ENCODE measurements at regions not wholly inside any gene's neighbourhood (a gene's known extent, or its start where the extent isn't known, plus 50 kb on each side); places are given as distances from the start of the nearest gene placed in this dataset.

DNA sequence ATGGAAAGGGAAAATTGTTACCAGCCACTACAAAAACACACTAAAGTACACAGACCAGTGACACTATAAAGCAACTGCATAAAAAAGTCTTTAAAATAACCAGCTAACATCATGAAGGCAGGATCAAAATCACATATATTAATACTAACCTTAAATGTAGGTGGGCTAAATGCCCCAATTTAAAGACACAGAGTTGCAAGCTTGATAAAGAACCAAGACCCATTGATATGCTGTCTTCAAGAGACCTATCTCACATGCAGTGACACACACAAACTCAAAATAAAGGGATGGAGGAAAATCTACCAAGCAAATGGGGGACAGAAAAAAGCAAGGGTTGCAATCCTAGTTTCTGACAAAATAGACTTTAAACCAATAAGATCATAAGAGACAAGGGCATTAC, 246.3 kb downstream of the SEC16B start:
- Histone ChIP-seq H3K9me3 (ENCODE audit: control insufficient read depth, insufficient read depth, low read depth, low read length) (peaks cover 10% of the 10 kb centered on the region; the same call in 1 of the 2 replicates), H3K27ac (ENCODE audit: low read depth, low read length) (no peak overlapping the region)

GRCh38 chr1:177710696-177711620, 258.9 kb downstream of the SEC16B start:
- Histone ChIP-seq H3K4me3 (ENCODE audit: low read depth, low read length) (no peak overlapping the region), H3K9ac (ENCODE audit: low read length) (no peak overlapping the region), H3K27ac (ENCODE audit: low read depth, low read length) (no peak overlapping the region), H3K9me3 (ENCODE audit: control insufficient read depth, insufficient read depth, low read depth, low read length) (no peaks in the 10 kb centered on the region), H3K36me3 (ENCODE audit: control insufficient read depth, insufficient read depth, low read length) (no peaks in the 10 kb centered on the region), H3K4me1 (ENCODE audit: control insufficient read depth, insufficient read depth, low read length) (peaks cover 5% of the 10 kb centered on the region; the same call in 1 of the 2 replicates), H3K27me3 (ENCODE audit: control insufficient read depth, insufficient read depth, low read length) (no peaks in the 10 kb centered on the region)

More for the DNA sequence above, 246.3 kb downstream of the SEC16B start:
- Histone ChIP-seq H3K4me3 (ENCODE audit: low read depth, low read length) (no peak overlapping the region), H3K36me3 (ENCODE audit: control insufficient read depth, insufficient read depth, low read length) (no peaks in the 10 kb centered on the region), H3K27me3 (ENCODE audit: control insufficient read depth, insufficient read depth, low read length) (no peaks in the 10 kb centered on the region), H3K9ac (ENCODE audit: low read length) (no peak overlapping the region), H3K4me1 (ENCODE audit: control insufficient read depth, insufficient read depth, low read length) (no peaks in the 10 kb centered on the region)

GRCh38 chr1:177708406-177708805, 261.5 kb downstream of the SEC16B start:
- H3K9me3 ChIP-seq (ENCODE audit: control insufficient read depth, insufficient read depth, low read depth, low read length), result no peaks in the 10 kb centered on the region
- no peak overlapping the region for H3K27ac ChIP-seq (ENCODE audit: low read depth, low read length)
- no peaks in the 10 kb centered on the region for H3K27me3 ChIP-seq (ENCODE audit: control insufficient read depth, insufficient read depth, low read length)
- no peaks in the 10 kb centered on the region for H3K36me3 ChIP-seq (ENCODE audit: control insufficient read depth, insufficient read depth, low read length)
- no peak overlapping the region for H3K4me3 ChIP-seq (ENCODE audit: low read depth, low read length)
- H3K4me1 ChIP-seq (ENCODE audit: control insufficient read depth, insufficient read depth, low read length), result peaks cover 12% of the 10 kb centered on the region
- H3K9ac ChIP-seq (ENCODE audit: low read length), result no peak overlapping the region

DNA sequence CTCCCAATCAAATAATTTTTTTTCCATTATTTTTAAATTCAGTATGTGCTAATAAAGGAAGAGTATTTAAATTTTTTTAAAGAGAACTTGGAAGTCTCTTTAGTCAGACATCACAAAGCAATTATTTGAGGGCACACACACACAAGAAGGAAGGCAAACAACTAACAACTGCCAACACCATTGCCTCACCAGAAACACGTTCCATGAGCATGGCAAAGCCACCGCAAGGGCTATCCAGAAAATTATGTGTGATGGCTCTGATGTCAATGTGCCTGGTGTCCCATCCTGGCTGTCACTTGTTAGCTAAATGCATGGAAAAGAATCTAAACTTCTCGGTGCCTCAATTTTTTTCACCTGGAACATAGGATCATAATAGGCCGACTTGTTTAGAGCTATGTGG, 262.9 kb downstream of the SEC16B start:
- Histone ChIP-seq H3K4me3 (ENCODE audit: low read depth, low read length) (no peak overlapping the region), H3K9me3 (ENCODE audit: control insufficient read depth, insufficient read depth, low read depth, low read length) (no peaks in the 10 kb centered on the region)

DNA sequence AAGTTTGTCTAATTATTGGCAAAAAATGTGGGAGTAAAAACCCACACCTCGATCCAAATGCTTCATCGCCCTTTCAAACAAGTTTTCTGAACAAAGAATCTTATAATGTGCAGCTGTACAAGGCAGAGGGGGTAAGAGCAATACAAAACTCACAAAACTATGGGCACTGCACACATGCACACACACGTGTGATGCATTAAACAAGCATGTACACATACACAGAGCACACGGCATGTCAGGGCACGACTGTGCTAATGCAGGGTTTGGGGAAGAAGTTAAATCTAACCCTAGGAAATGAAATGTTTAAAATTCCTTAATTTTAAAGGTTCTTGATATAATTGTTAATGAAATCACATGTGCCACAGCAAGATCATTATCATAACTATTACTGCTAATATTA, 264.0 kb downstream of the SEC16B start:
- H3K27ac ChIP-seq (ENCODE audit: low read depth, low read length), result peak overlapping the region; percentile 27

More for the DNA sequence above, 262.9 kb downstream of the SEC16B start:
- Histone ChIP-seq H3K9ac (ENCODE audit: low read length) (no peak overlapping the region), H3K27ac (ENCODE audit: low read depth, low read length) (no peak overlapping the region), H3K27me3 (ENCODE audit: control insufficient read depth, insufficient read depth, low read length) (no peaks in the 10 kb centered on the region), H3K4me1 (ENCODE audit: control insufficient read depth, insufficient read depth, low read length) (peaks cover 12% of the 10 kb centered on the region), H3K36me3 (ENCODE audit: control insufficient read depth, insufficient read depth, low read length) (no peaks in the 10 kb centered on the region)

DNA sequence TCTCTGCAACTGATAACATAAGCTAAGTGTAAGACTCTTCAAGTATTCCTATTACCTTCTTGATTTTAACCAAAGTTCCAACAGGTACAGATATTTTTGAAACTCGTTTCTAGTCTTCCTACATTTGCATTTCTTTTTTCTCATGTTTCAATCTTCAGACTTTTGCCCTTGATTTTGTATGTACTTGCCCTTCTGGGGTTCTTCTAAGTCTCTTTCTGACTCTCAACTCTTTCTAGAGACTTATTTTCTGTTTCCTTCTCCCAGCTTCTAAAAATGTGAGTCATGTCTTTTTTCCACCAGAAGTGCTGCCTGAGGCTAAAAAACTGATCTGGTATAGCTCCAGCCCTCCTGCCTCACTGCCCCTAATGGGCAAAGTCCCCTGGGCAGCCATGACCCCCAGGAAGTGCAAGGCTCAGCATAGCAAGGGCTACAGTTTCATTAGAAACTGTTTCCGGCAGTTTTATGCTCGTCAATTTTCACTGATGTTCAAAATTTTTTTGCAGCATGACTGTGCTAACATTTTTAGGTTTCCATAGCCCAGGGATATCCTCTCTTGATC, 265.9 kb downstream of the SEC16B start:
- H3K9me3 ChIP-seq (ENCODE audit: control insufficient read depth, insufficient read depth, low read depth, low read length), result no peaks in the 10 kb centered on the region

More for the DNA sequence above, 264.0 kb downstream of the SEC16B start:
- Histone ChIP-seq H3K4me3 (ENCODE audit: low read depth, low read length) (no peak overlapping the region), H3K4me1 (ENCODE audit: control insufficient read depth, insufficient read depth, low read length) (peaks cover 12% of the 10 kb centered on the region), H3K9me3 (ENCODE audit: control insufficient read depth, insufficient read depth, low read depth, low read length) (no peaks in the 10 kb centered on the region), H3K27me3 (ENCODE audit: control insufficient read depth, insufficient read depth, low read length) (no peaks in the 10 kb centered on the region), H3K36me3 (ENCODE audit: control insufficient read depth, insufficient read depth, low read length) (no peaks in the 10 kb centered on the region), H3K9ac (ENCODE audit: low read length) (no peak overlapping the region)

DNA sequence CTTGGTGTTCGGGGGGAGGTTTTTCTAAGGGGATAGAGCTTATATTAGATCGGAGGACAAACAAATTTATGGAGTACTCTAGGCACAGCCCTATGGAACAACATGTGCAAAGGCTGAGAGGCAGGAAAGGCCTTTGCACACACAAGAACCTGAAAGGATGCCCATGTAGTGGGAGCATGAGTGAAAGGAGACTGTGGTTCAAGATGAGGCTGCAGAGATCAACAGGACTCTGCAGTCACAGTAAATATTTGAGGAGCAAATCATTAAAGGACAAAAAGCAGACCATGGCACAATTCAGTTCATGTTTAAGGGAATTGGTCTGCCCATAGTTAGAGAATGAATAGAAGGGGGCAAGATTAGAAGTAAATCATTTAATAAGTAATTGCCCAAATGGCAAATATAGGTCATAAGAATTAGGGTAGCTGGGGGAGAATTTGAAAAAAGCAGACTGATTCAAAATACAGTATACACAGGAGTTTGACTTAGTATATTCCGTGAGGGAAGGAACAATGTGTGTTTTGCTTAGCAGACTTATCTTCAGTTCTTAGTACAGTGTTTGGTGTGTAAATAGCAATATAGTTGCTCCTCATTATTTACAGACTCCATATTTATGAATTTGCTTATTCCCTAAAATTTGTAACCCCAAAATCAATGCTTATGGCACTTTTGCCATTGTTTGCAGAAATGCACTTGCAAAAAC, 268.1 kb downstream of the SEC16B start:
- Histone ChIP-seq H3K4me1 (ENCODE audit: control insufficient read depth, insufficient read depth, low read length) (peaks cover 12% of the 10 kb centered on the region), H3K27me3 (ENCODE audit: control insufficient read depth, insufficient read depth, low read length) (no peaks in the 10 kb centered on the region), H3K9ac (ENCODE audit: low read length) (no peak overlapping the region), H3K27ac (ENCODE audit: low read depth, low read length) (no peak overlapping the region), H3K4me3 (ENCODE audit: low read depth, low read length) (no peak overlapping the region), H3K9me3 (ENCODE audit: control insufficient read depth, insufficient read depth, low read depth, low read length) (no peaks in the 10 kb centered on the region), H3K36me3 (ENCODE audit: control insufficient read depth, insufficient read depth, low read length) (no peaks in the 10 kb centered on the region)

More for the DNA sequence above, 265.9 kb downstream of the SEC16B start:
- no peak overlapping the region for H3K27ac ChIP-seq (ENCODE audit: low read depth, low read length)
- no peaks in the 10 kb centered on the region for H3K27me3 ChIP-seq (ENCODE audit: control insufficient read depth, insufficient read depth, low read length)
- no peak overlapping the region for H3K9ac ChIP-seq (ENCODE audit: low read length)
- H3K4me3 ChIP-seq (ENCODE audit: low read depth, low read length), result no peak overlapping the region
- peaks cover 12% of the 10 kb centered on the region for H3K4me1 ChIP-seq (ENCODE audit: control insufficient read depth, insufficient read depth, low read length)
- H3K36me3 ChIP-seq (ENCODE audit: control insufficient read depth, insufficient read depth, low read length), result no peaks in the 10 kb centered on the region

DNA sequence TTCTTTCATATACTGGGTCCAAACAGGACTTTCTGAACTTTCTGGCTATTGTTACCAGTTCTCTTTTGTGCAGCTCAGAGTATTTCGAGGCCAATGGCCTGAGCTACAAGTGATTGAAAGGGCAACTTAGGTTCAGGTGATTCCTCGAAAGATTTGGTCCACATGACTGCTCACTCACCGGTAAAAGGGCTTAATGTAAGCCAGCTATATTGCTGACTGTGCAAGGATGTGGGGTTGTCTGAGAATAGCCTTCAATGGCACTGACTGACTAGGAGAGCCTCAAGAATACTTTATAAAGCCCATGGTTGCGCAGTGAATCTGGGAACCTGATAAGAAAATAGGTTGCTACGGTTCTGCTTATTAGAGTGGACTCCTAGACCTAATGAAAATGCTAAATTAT, 269.0 kb downstream of the SEC16B start:
- H3K27me3 ChIP-seq (ENCODE audit: control insufficient read depth, insufficient read depth, low read length), result no peaks in the 10 kb centered on the region
- no peak overlapping the region for H3K4me3 ChIP-seq (ENCODE audit: low read depth, low read length)
- no peaks in the 10 kb centered on the region for H3K36me3 ChIP-seq (ENCODE audit: control insufficient read depth, insufficient read depth, low read length)
- H3K4me1 ChIP-seq (ENCODE audit: control insufficient read depth, insufficient read depth, low read length), result peaks cover 7% of the 10 kb centered on the region
- H3K9me3 ChIP-seq (ENCODE audit: control insufficient read depth, insufficient read depth, low read depth, low read length), result no peaks in the 10 kb centered on the region
- no peak overlapping the region for H3K9ac ChIP-seq (ENCODE audit: low read length)
- H3K27ac ChIP-seq (ENCODE audit: low read depth, low read length), result no peak overlapping the region

DNA sequence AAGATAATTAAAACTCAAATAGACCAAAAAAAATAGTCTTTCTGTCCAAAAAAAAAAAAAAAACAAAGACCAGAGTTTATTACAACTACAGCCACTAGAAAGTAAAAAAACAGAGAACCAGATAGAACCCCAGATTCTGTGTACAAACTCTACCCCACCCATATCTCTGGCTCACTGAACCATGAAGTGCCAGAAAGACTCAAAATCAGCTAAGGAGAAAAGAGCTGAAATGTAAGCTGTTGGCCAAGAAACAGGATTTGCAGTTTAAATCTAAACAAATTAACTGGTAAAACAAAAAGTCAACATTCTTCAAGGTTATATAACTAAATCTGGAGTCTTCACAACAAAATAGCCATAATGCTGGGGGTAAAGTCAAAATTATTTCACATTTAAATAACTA, 278.9 kb downstream of the SEC16B start:
- H3K4me1 ChIP-seq (ENCODE audit: control insufficient read depth, insufficient read depth, low read length), result no peaks in the 10 kb centered on the region
- H3K27me3 ChIP-seq (ENCODE audit: control insufficient read depth, insufficient read depth, low read length), result no peaks in the 10 kb centered on the region
- H3K4me3 ChIP-seq (ENCODE audit: low read depth, low read length), result no peak overlapping the region
- H3K36me3 ChIP-seq (ENCODE audit: control insufficient read depth, insufficient read depth, low read length), result no peaks in the 10 kb centered on the region
- H3K27ac ChIP-seq (ENCODE audit: low read depth, low read length), result no peak overlapping the region
- no peak overlapping the region for H3K9ac ChIP-seq (ENCODE audit: low read length)
- H3K9me3 ChIP-seq (ENCODE audit: control insufficient read depth, insufficient read depth, low read depth, low read length), result peaks cover 14% of the 10 kb centered on the region; the same call in 1 of the 2 replicates

DNA sequence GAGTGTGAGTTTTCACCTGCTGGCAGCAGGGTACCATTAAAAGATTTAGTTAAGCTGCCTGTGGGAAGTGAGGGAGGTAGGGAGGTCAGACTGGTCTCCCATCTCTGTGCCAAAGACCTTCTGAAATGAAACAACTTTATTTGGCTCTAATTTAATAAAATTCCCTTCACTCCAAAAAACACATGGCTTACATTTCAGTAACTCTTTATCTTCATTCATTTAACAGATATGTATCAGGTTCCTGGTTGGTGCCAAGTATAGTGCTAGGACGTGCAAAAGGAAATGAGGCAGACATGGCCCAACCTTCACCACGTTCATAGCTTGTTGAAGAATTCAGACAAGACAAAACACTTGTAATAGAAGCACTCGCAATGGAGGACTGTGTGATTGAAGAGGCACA, 282.3 kb downstream of the SEC16B start:
- Histone ChIP-seq H3K27me3 (ENCODE audit: control insufficient read depth, insufficient read depth, low read length) (no peaks in the 10 kb centered on the region), H3K9ac (ENCODE audit: low read length) (no peak overlapping the region), H3K36me3 (ENCODE audit: control insufficient read depth, insufficient read depth, low read length) (no peaks in the 10 kb centered on the region), H3K4me3 (ENCODE audit: low read depth, low read length) (no peak overlapping the region), H3K9me3 (ENCODE audit: control insufficient read depth, insufficient read depth, low read depth, low read length) (peaks cover 8% of the 10 kb centered on the region; the same call in 1 of the 2 replicates), H3K4me1 (ENCODE audit: control insufficient read depth, insufficient read depth, low read length) (no peaks in the 10 kb centered on the region), H3K27ac (ENCODE audit: low read depth, low read length) (no peak overlapping the region)

GRCh38 chr1:177686933-177687332, 282.9 kb downstream of the SEC16B start:
- H3K27ac ChIP-seq (ENCODE audit: low read depth, low read length), result no peak overlapping the region
- no peaks in the 10 kb centered on the region for H3K36me3 ChIP-seq (ENCODE audit: control insufficient read depth, insufficient read depth, low read length)
- H3K9ac ChIP-seq (ENCODE audit: low read length), result no peak overlapping the region

More at GRCh38 chr1:177686933-177687332, 282.9 kb downstream of the SEC16B start:
- 0 out of 2 replicates have a peak, but pooled peaks cover 2% of the 10 kb centered on the region for H3K9me3 ChIP-seq (ENCODE audit: control insufficient read depth, insufficient read depth, low read depth, low read length)
- no peaks in the 10 kb centered on the region for H3K27me3 ChIP-seq (ENCODE audit: control insufficient read depth, insufficient read depth, low read length)
- no peaks in the 10 kb centered on the region for H3K4me1 ChIP-seq (ENCODE audit: control insufficient read depth, insufficient read depth, low read length)
- H3K4me3 ChIP-seq (ENCODE audit: low read depth, low read length), result no peak overlapping the region

Data from HUES6 (cell line).